GM18505 (cell line): ENCODE measurements at regions not wholly inside any gene's neighbourhood (a gene's known extent, or its start where the extent isn't known, plus 50 kb on each side); places are given as distances from the start of the nearest gene placed in this dataset.
"Not testable (repeated sequence)": the region's sequence is repeated elsewhere in the genome, so short reads cannot be mapped to it uniquely, and the experiment has no call there.

Experiments used
- ATAC-seq: cut with Tn5 transposase; IDR thresholded peaks from one replicate; pipeline ENCODE4 v1.9.1; 2021; ENCODE audit not compliant: unreplicated experiment
- POLR2A ChIP-seq: IDR thresholded peaks from 4 replicates; pipeline ENCODE4 v1.6.1; 2011; ENCODE audit warnings: borderline replicate concordance; ENCODE audit not compliant: insufficient read depth, insufficient read length; ENCODE audit errors: extremely low read depth

DNA sequence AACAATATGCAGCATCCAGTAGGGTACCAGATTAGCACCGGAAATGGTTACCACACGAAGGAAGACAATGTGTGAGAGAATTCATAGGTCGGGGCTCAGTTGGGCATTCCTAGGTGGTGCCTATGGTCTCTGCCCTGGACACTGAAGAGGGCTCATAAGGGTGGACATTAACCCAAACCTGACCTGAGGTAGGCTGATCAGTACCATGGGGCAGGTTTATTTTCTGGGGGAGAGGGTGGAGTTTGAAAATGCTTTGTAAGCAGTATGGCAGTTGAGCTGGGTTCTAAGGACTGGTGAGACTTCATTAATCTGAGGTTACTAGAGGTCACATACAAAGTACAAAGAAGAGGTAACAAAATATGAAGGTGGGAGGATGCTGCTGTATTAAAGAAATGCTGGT lies 68.4 kb downstream of the RPL22L1 start:
- no peak for TF ChIP-seq POLR2A
- ATAC-seq: no peak

DNA sequence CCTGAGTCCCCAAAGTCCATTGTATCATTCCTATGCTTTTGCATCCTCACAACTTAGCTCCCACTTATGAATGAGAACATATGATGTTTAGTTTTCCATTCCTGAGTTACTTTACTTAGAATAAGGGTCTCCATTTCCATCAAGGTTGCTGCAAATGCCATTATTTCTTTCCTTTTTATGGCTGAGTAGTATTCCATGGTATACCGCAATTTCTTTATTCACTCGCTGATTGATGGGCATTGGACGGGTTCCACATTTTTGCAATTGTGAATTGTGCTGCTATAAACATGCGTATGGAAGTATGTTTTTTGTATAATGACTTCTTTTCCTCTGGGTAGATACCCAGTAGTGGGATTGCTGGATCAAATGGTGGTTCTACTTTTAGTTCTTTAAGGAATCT lies 69.7 kb downstream of the RPL22L1 start:
- ATAC-seq: not testable (repeated sequence)

DNA sequence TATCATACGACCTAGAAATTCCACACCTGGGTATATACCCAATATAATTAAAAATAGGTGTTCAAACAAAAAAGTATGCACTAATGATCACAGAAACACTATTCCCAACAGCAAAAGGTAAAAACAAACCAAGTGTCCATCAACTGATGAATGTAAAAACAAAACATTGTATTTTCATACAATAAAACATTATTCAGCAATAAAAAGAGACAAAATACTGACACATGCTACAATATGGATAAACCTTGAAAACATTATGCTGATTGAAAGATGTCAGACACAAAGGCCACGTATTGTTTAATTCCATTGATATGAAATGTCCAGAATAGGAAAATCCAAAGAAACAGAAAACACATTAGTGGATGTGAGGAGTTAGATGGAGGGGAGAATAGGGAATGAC lies 71.0 kb downstream of the RPL22L1 start:
- TF ChIP-seq POLR2A: no peak
- ATAC-seq: no peak

DNA sequence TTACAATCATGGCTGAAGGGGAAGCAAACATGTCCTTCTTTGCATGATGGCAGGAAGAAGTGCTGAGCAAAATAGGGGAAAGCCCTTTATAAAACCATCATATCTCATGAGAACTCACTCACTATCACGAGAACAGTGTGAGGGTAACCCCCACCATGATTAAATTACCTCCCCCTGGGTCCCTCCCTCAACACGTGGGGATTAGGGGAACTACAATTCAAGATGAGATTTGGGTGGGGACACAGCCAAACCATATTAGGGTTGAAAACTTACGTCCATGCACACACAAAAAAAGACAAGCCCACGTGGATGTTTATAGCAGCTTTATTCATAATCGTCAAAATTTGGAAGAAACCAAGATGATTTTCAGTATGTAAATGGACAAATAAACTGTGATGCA lies 72.3 kb downstream of the RPL22L1 start:
- ATAC-seq: no peak

DNA sequence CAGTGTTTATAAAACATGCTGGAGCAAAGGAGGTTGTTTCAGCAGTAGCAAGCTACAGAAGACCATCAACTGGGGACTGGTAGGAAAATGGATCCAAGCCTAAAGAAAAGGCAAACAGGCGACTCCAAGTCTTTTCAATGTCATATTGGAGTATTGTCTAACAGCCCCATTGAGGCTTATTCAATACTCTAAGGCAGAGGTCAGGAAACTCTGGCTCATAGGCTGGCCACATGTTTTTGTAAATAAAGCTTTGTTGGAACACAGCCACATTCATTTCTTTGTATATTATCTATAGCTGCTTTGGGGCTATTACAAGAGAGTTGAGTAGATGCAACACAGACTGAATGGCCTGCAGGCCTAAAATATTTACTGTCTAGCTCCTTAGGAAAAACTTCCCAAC lies 77.5 kb downstream of the RPL22L1 start:
- TF ChIP-seq POLR2A: no peak

More for the DNA sequence above, 72.3 kb downstream of the RPL22L1 start:
- TF ChIP-seq POLR2A: no peak

DNA sequence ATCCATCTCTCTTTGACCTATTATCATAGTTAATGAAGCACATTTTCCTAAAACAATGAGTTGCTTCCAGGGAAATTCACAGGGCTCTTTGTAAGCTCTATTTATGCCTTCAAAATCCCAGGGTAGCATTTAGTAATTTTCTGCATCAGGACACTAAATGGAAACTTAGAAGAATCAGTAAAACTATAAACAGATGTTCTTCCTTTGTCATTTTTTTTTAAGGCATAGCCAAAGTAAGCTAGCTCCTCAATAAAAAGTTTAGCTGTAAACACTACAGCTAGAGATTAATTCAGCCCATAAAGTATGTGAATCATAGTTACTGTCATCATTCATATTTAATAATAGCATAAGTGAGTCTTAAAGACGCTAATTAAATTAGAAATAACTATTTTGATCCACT lies 79.3 kb downstream of the RPL22L1 start:
- no peak for TF ChIP-seq POLR2A
- no peak for ATAC-seq

More for the DNA sequence above, 77.5 kb downstream of the RPL22L1 start:
- ATAC-seq: no peak

DNA sequence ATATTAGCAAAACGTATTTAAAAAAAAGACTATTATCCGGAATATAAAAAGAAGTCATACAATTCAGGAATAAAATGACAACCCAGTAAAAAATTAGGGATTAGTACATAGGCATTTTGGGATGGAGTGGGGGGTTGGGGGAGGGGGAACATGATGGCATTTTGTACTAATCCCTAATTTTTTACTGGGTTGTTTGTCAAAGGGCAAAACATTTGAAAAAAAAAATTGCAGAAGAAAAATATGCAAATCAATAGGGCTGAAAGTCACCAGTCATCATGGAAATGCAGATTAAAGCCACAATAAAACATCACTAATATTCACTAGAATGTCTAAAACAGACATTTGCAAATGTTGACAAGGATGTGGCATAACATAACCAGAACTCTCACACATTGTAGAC lies 82.5 kb downstream of the RPL22L1 start:
- no peak for TF ChIP-seq POLR2A
- no peak for ATAC-seq

DNA sequence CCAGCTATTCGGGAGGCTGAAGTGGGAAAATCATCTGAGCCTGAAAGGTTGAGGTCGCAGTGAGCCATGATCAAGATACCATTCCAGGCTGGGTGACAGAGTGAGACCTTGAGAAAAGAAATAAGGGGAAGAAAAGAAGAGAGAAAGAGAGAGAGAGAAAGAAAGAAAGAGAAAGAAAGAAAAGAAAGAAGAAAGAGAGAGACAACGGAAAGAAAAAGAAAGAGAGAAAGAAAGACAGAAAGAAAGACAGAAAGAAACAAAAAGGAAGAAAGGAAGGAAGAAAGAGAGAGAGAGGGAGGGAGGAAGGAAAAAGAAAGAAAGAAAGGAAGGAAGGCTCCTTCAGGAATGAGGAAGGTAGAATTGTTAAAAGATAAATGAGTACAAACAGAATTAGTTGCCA lies 84.5 kb downstream of the RPL22L1 start:
- no peak for ATAC-seq
- no peak for TF ChIP-seq POLR2A

DNA sequence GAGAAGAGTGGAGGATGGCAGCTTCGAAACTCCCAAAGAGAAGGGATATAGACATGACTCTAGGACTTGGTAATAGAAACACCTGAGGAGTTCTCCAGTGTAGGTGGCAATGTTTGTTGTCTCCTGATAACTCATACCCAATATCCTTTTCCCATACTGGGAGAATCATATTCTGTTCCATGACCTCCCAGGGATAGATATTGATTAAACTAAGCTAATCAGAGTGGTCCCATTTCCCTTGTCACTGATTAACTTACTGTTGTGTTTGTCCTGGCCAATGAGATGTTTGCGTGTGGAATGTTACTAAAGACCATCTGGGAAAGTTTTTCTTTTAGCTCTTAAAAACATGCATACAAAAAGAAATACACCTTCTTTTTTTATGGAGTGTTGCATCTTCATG lies 85.6 kb downstream of the RPL22L1 start:
- no peak for ATAC-seq

DNA sequence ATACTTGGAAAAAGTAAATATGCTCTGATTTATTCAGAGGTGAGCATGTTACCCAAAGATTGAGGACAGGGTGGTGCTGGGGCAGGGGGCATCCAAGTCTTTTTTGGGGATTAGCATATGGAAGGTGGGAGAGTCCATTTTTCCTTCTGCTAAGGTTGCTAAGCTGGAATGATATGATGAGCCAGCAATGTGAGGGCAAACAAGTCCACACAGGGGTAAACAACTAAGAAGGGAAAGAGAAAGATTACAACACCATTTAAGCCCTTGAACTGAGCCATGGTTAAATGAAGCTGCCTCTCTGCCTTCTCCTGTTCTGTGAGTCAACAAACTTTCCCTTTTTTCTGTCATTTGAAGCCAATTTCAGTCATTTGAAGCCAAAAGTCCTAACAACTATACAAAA lies 89.0 kb downstream of the RPL22L1 start:
- ATAC-seq: no peak

More for the DNA sequence above, 85.6 kb downstream of the RPL22L1 start:
- TF ChIP-seq POLR2A: no peak

DNA sequence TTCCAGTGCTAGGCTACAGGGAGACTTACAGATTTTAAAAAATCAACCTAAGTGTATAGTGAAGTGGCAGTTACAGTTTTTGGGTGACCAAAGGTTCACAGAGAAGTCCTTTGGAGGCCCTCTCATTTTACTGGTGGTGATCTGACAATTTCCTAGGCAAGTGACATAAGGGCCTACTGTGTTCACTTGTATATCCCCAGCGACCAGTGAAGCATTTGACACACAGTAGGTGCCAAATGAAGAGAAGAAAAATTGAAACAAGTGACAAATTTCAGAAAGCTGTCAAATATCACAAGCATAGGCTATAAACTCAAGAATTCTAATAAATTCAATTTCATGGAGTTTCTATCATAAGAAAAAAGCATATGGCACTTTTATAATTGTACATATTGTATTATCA lies 89.5 kb downstream of the RPL22L1 start:
- TF ChIP-seq POLR2A: no peak
- ATAC-seq: no peak

More for the DNA sequence above, 89.0 kb downstream of the RPL22L1 start:
- TF ChIP-seq POLR2A: no peak

DNA sequence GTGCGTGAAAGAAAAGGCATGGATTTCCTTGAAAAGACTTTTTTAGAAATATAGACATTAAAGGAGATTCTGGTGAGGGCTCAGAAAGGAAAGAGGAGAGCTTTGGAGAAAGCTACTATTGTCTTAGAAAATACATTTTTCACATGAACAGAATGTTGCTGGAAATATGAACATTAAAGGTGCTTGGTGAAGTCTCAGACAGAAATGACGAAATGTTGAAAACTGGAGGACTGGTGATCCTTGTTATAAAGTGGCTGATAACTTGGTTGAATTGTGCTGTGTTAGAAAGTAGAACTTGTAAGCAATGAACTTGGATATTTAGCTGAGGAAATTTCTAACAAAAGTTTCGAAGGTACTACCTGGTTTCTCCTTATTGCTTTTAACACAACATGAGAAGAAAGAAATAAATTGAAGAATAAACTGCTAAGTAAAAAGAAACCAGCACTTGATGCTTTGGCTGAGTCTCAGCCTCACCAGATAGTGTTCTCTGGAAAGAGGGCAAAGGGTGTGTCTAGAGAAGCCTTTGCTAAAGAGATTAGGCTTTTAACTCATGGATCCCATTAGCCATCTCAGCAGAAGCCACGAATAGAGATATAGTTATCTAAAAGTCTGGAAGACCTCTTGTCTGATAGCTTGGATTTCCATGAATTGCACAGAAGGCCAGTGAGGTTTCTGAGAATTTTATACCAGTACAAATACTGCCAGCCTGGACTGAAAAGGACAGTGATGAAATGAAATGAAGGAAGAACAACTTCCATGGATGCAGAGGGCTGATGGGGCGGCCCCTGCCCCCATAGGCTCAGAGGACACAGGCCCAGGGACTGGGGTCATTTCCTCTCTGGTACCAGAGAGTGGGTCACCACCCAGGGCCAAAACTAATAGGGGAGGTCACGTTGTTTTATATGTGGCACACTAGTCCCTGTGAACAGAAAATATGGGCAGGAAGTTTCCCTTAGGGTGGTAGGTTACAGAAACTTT lies 91.5 kb downstream of the RPL22L1 start:
- no peak for ATAC-seq
- no peak for TF ChIP-seq POLR2A

DNA sequence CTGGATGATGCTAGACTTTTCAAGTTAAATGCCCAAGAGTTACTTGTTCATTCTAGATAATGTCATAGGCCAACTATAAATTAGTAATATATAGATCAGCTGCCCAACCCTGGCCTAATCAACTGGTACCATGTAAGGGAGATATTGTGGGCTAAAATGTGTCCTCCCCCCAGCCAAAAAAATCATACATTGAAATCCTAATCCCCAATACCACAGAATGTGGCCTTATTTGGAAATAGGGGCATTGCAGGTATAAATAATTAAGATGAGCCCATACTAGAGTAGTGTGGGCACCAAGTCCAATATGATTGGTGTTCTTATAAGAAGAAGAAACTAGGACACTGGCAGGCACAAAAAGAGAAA lies 92.5 kb downstream of the RPL22L1 start:
- no peak for TF ChIP-seq POLR2A
- ATAC-seq: no peak

DNA sequence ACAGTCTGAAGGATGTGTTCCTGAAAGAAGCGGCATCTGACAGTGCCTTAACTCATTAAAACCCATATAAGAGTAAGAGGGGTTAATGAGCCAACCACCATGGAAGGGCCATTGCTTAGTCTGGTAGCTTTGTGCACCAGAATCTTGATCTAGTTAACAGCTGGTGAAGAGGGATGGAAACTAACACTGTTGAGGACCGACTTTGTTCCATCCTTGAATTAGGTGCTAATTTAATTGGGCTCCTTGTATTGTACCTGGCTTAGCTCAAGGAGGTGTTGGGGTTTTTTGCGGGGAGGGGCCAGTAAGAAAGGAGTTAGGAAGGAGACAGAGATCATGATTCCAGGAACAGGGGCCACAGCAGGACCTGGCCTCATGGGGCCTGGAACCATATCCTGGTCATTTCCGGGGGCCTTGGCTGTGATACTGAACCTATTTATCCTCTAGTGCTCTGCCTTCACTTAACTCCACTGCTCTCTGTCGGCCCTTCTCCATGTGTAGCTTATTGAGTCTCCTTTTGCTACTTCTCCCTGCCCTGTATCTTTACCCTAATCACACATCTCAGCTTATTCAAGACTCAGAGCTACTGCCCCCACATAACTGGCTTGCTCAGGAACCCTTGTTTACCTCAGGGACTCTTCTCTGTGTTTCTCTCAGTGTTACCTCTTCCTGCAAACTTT lies 93.0 kb downstream of the RPL22L1 start:
- no peak for TF ChIP-seq POLR2A
- no peak for ATAC-seq
